ENCODE measurements at regions not wholly inside any gene's neighbourhood (a gene's known extent, or its start where the extent isn't known, plus 50 kb on each side); places are given as distances from the start of the nearest gene placed in this dataset.

- H3K4me3 ChIP-seq (replicated peaks in 1 of 2; ENCODE audit: low read depth in 1 of 2, low read length in 2 of 2) = no peak overlapping the region
- H3K4me1 ChIP-seq (ENCODE audit: control insufficient read depth in 1 of 2, insufficient read depth in 2 of 2, low read length in 2 of 2) = no peaks in the 10 kb centered on the region
- intact Hi-C loops (cut with micrococcal nuclease) = no loop called here
- no peak for DNase-seq (ENCODE audit: low read depth, low spot score)
- BruUV-seq (replicated peaks) = no TSS peak
- no peaks in the 10 kb centered on the region for H3K36me3 ChIP-seq (ENCODE audit: control insufficient read depth in 1 of 2, insufficient read depth in 2 of 2, low read length in 2 of 2)
- no peak overlapping the region for H3K4me2 ChIP-seq (ENCODE audit: low read length)
- no peaks in the 10 kb centered on the region for H4K20me1 ChIP-seq (ENCODE audit: insufficient read depth)
- ChIA-PET RAD21 (ENCODE audit: low non-redundant PET in 1 of 2, low total read pairs in 2 of 2, uncharacterized antibody in 2 of 2, unreplicated experiment in 2 of 2) (no interaction called here), CTCF (no interaction called here), POLR2A (no interaction called here)
- no peak overlapping the region for H2AFZ ChIP-seq (ENCODE audit: low read depth, low read length, poor library complexity, severe bottlenecking)
- H3K9me3 ChIP-seq (ENCODE audit: control insufficient read depth in 1 of 2, insufficient read depth in 1 of 2, low read depth in 1 of 2, low read length in 2 of 2) = no peaks in the 10 kb centered on the region
- TF ChIP-seq MAX (IDR thresholded peaks at IDR 0.05) = no peak
- TF ChIP-seq POLR2AphosphoS5 (IDR thresholded peaks at IDR 0.05; ENCODE audit: low read depth, low read length) = no peak
- TF ChIP-seq, protein P1, sequence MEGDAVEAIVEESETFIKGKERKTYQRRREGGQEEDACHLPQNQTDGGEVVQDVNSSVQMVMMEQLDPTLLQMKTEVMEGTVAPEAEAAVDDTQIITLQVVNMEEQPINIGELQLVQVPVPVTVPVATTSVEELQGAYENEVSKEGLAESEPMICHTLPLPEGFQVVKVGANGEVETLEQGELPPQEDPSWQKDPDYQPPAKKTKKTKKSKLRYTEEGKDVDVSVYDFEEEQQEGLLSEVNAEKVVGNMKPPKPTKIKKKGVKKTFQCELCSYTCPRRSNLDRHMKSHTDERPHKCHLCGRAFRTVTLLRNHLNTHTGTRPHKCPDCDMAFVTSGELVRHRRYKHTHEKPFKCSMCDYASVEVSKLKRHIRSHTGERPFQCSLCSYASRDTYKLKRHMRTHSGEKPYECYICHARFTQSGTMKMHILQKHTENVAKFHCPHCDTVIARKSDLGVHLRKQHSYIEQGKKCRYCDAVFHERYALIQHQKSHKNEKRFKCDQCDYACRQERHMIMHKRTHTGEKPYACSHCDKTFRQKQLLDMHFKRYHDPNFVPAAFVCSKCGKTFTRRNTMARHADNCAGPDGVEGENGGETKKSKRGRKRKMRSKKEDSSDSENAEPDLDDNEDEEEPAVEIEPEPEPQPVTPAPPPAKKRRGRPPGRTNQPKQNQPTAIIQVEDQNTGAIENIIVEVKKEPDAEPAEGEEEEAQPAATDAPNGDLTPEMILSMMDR (IDR thresholded peaks at IDR 0.05 in 2 of 3, conservative IDR thresholded peaks at IDR 0.05 in 1 of 3; ENCODE audit: borderline replicate concordance in 1 of 3, insufficient read depth in 1 of 3, low read depth in 2 of 3, low read length in 2 of 3) = no peak
- TF ChIP-seq ATF3 (IDR thresholded peaks at IDR 0.05) = no peak
- TF ChIP-seq ZFX (IDR thresholded peaks at IDR 0.05) = no peak
- TF ChIP-seq, protein P2, sequence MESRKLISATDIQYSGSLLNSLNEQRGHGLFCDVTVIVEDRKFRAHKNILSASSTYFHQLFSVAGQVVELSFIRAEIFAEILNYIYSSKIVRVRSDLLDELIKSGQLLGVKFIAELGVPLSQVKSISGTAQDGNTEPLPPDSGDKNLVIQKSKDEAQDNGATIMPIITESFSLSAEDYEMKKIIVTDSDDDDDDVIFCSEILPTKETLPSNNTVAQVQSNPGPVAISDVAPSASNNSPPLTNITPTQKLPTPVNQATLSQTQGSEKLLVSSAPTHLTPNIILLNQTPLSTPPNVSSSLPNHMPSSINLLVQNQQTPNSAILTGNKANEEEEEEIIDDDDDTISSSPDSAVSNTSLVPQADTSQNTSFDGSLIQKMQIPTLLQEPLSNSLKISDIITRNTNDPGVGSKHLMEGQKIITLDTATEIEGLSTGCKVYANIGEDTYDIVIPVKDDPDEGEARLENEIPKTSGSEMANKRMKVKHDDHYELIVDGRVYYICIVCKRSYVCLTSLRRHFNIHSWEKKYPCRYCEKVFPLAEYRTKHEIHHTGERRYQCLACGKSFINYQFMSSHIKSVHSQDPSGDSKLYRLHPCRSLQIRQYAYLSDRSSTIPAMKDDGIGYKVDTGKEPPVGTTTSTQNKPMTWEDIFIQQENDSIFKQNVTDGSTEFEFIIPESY (IDR thresholded peaks at IDR 0.05; ENCODE audit: extremely low read depth, insufficient replicate concordance, low read length) = no peak
- no peak for TF ChIP-seq SP1 (IDR thresholded peaks at IDR 0.05; ENCODE audit: low read depth)
- TF ChIP-seq CBX3 (IDR thresholded peaks at IDR 0.05; ENCODE audit: low read depth) = no peak
- TF ChIP-seq SIN3A (IDR thresholded peaks at IDR 0.05; ENCODE audit: low read depth) = no peak
- TF ChIP-seq YY1 (IDR thresholded peaks at IDR 0.05; ENCODE audit: extremely low read depth, insufficient replicate concordance, low read depth, low read length) = no peak
- no peak for TF ChIP-seq ELF1 (IDR thresholded peaks at IDR 0.05; ENCODE audit: borderline replicate concordance, low read depth)
- no peak for TF ChIP-seq EGR1 (IDR thresholded peaks at IDR 0.05; ENCODE audit: low read depth)
- no peak for TF ChIP-seq TCF7L2 (IDR thresholded peaks at IDR 0.05; ENCODE audit: borderline replicate concordance, extremely low read depth, insufficient read depth, insufficient read length)
- H3K27ac ChIP-seq (ENCODE audit: low read depth, low read length) = no peak overlapping the region
- no peaks in the 10 kb centered on the region for H3K9me2 ChIP-seq (ENCODE audit: insufficient read depth)
- H3K79me2 ChIP-seq (ENCODE audit: insufficient read depth, low read length) = no peaks in the 10 kb centered on the region
- H3K9ac ChIP-seq (ENCODE audit: low read length) = no peak overlapping the region
- no peaks in the 10 kb centered on the region for H3K27me3 ChIP-seq (ENCODE audit: insufficient read depth, low read length)
- ATAC-seq = no peak
Measured at GRCh38 chr9:104280711-104281110, 186.6 kb downstream of the SMC2 start.

Measured in HCT116 (cell line).